Prostate gland (tissue), 2 donors: ENCODE measurements at regions not wholly inside any gene's neighbourhood (a gene's known extent, or its start where the extent isn't known, plus 50 kb on each side); places are given as distances from the start of the nearest gene placed in this dataset.
A peak's percentile ranks its signal among the peaks of the same experiment; 100 is the strongest.
"Not testable (repeated sequence)": the region's sequence is repeated elsewhere in the genome, so short reads cannot be mapped to it uniquely, and the experiment has no call there.

Source experiments
- DNase-seq: peaks from one replicate; pipeline ENCODE4 v3.0.0-alpha.2; 2019; ENCODE audit warnings: low spot score
- H3K27ac ChIP-seq, 2 donors: fragments of 200-600 bp; sonication (generic); 2 replicates each; pipeline ENCODE4 v1.5.1; 2017 to 2019
- H3K27me3 ChIP-seq: fragments of 200-600 bp; sonication (generic); replicated peaks from 2 replicates; pipeline ENCODE4 v1.5.1; 2019; ENCODE audit not compliant: insufficient read depth
- H3K36me3 ChIP-seq, 2 donors: fragments of 200-600 bp; sonication (generic); 1 replicate in 1 of 2; 2 replicates in 1 of 2; pipeline versions ENCODE4 v1.5.1 to v1.8.1; 2017 to 2019
- H3K4me1 ChIP-seq: fragments of 200-600 bp; sonication (generic); replicated peaks from 2 replicates; pipeline ENCODE4 v1.5.1; 2019
- H3K4me3 ChIP-seq, 2 donors: fragments of 200-600 bp; sonication (generic); 2 replicates each; pipeline ENCODE4 v1.5.1; 2017 to 2019
- H3K9me3 ChIP-seq: fragments of 200-600 bp; sonication (generic); 2 replicates; pipeline ENCODE4 v1.5.1; 2017
- POLR2A ChIP-seq: fragments of 450-650 bp; IDR thresholded peaks from one replicate; pipeline ENCODE4 v1.6.1; 2016; ENCODE audit warnings: antibody characterized with exemption, mild to moderate bottlenecking
- POLR2AphosphoS5 ChIP-seq: sonication (generic); formaldehyde crosslinking; IDR thresholded peaks from one replicate; pipeline ENCODE4 v1.6.1; 2017; ENCODE audit warnings: antibody characterized with exemption
- WGBS: methylation state at CpG from one replicate; pipeline ENCODE4 v1.1.5; 2018; 5-methylcytosine and 5-hydroxymethylcytosine counted together
- intact Hi-C: fragments of 100-400 bp; cut with DNase I; formaldehyde crosslinking; loops from one replicate; pipeline ENCODE4 v1.14.2; 2022
- TF ChIP-seq, protein P1 (sequence below), 4 experiments: fragments of 200-600 bp in 2 of 4; fragments of 450-650 bp in 2 of 4; sonication (generic) in 2 of 4; IDR thresholded peaks; 1 replicate in 3 of 4; 2 replicates in 1 of 4; pipeline ENCODE4 v1.5.1; 2016 to 2019; ENCODE audit warnings: antibody characterized with exemption in 4 of 4, mild to moderate bottlenecking in 2 of 4, moderate library complexity in 2 of 4

GRCh38 chr12:34607520-34608195 lies 585.4 kb downstream of the ALG10 start:
- 58% methylated on average over 14 of the region's 14 CpGs for WGBS
- Histone ChIP-seq H3K27me3 (no peaks in the 10 kb centered on the region), H3K9me3 (no peaks in the 10 kb centered on the region), H3K4me3 (no peak overlapping the region), H3K27ac (no peak overlapping the region), H3K4me1 (no peaks in the 10 kb centered on the region), H3K36me3 (no peaks in the 10 kb centered on the region)
- TF ChIP-seq, protein P1, sequence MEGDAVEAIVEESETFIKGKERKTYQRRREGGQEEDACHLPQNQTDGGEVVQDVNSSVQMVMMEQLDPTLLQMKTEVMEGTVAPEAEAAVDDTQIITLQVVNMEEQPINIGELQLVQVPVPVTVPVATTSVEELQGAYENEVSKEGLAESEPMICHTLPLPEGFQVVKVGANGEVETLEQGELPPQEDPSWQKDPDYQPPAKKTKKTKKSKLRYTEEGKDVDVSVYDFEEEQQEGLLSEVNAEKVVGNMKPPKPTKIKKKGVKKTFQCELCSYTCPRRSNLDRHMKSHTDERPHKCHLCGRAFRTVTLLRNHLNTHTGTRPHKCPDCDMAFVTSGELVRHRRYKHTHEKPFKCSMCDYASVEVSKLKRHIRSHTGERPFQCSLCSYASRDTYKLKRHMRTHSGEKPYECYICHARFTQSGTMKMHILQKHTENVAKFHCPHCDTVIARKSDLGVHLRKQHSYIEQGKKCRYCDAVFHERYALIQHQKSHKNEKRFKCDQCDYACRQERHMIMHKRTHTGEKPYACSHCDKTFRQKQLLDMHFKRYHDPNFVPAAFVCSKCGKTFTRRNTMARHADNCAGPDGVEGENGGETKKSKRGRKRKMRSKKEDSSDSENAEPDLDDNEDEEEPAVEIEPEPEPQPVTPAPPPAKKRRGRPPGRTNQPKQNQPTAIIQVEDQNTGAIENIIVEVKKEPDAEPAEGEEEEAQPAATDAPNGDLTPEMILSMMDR (IDR thresholded peaks at IDR 0.05), result no peak
- TF ChIP-seq POLR2A (no peak), POLR2AphosphoS5 (no peak)
- intact Hi-C loops, result no loop called here
- no peak for DNase-seq

DNA sequence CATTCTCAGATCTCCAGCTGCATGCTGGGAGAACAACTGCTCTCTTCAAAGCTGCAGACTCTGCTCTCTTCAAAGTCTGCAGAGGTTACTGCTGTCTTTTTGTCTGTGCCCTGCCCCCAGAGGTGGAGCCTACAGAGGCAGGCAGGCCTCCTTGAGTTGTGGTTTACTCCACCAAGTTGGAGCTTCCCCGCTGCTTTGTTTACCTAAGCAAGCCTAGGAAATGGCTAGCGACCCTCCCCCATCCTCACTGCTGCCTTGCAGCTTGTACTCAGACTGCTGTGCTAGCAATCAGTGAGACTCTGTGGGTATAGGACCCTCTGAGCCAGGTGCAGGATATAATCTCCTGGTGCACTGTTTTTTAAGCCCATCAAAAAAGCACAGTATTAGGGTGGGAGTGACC lies 591.7 kb downstream of the ALG10 start:
- DNase-seq, intact Hi-C loops, H3K36me3 ChIP-seq, H3K9me3 ChIP-seq, H3K4me3 ChIP-seq, H3K27me3 ChIP-seq, H3K4me1 ChIP-seq, H3K27ac ChIP-seq: not testable (repeated sequence)
- WGBS, result 50% methylated on average over 2 of the region's 2 CpGs

- H3K27ac ChIP-seq, result no peak overlapping the region
- no peaks in the 10 kb centered on the region for H3K27me3 ChIP-seq
- no peak overlapping the region for H3K4me3 ChIP-seq
- intact Hi-C loops, result no loop called here
- H3K9me3 ChIP-seq, result no peaks in the 10 kb centered on the region
- H3K4me1 ChIP-seq, result no peaks in the 10 kb centered on the region
- TF ChIP-seq, protein P1 (IDR thresholded peaks at IDR 0.05), result peak in 1 of 4 experiments; percentile 13
- TF ChIP-seq POLR2A, result no peak
- 43% methylated on average over 7 of the region's 7 CpGs for WGBS
- DNase-seq, result no peak
- no peaks in the 10 kb centered on the region for H3K36me3 ChIP-seq
These were observed 602.8 kb downstream of the ALG10 start for GRCh38 chr12:34625116-34625515.

DNA sequence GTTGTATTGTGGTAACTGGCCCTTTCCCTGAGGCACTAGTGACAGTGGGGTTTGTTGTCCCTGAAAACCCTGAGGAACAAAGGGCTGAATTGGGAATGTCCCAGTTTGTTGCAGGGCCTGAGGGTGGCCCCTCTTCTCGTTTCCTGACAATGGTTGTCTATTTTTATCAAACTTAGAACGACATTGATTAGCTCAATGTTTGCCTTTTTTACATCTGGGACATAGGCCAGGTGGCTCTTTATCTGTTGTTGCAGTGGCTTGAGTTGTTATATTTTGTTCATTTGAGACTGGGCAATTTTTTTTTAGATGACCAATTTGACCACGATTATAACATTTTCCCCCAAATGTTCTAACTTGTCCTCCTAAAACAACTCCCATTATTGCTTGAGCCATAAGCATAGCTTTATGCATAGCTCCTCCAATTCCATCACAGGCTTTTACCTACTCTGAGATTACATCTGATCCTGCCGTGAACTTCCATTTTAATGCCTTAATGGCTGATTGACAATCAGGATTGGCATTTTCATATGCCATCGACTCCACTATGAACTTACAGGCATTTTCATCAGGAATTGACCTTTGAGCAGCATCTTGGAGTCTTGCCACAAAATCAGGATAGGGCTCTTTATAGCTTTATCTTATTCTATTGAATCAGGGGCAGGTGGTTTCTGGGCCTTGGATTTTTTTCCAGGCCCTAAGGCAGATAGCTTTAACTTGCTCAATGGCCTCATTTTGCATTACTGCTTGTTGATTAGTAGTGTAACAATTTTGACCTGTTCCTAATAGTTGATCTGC lies 604.3 kb downstream of the ALG10 start:
- H3K27me3 ChIP-seq, result no peaks in the 10 kb centered on the region
- TF ChIP-seq POLR2AphosphoS5, result no peak
- TF ChIP-seq, protein P1 (IDR thresholded peaks at IDR 0.05), result no peak
- no peak for TF ChIP-seq POLR2A
- no peak for DNase-seq
- no peaks in the 10 kb centered on the region for H3K36me3 ChIP-seq
- H3K27ac ChIP-seq, result no peak overlapping the region
- intact Hi-C loops, result no loop called here
- no peaks in the 10 kb centered on the region for H3K4me1 ChIP-seq
- no peaks in the 10 kb centered on the region for H3K9me3 ChIP-seq
- 63% methylated on average over 5 of the region's 5 CpGs for WGBS
- no peak overlapping the region for H3K4me3 ChIP-seq
